Tibial artery (tissue), 4 donors: ENCODE measurements at regions not wholly inside any gene's neighbourhood (a gene's known extent, or its start where the extent isn't known, plus 50 kb on each side); places are given as distances from the start of the nearest gene placed in this dataset.
"Not testable (repeated sequence)": the region's sequence is repeated elsewhere in the genome, so short reads cannot be mapped to it uniquely, and the experiment has no call there.

Source experiments
- DNase-seq, 2 donors: peaks; one replicate each; pipeline ENCODE4 v3.0.0-alpha.2; 2019
- H3K27ac ChIP-seq, 2 donors: fragments of 200-600 bp; sonication (generic) in 1 of 2; 1 replicate in 1 of 2; 2 replicates in 1 of 2; pipeline ENCODE4 v1.5.1; 2018 to 2019; ENCODE audit warnings: mild to moderate bottlenecking in 1 of 2
- H3K27me3 ChIP-seq, 2 donors: fragments of 200-600 bp; sonication (generic) in 1 of 2; one replicate each; pipeline versions ENCODE4 v1.5.1 to v1.6.0; 2016 to 2019
- H3K36me3 ChIP-seq, 3 donors: fragments of 200-600 bp; sonication (generic) in 2 of 3; one replicate each; pipeline ENCODE4 v1.5.1; 2016 to 2019; ENCODE audit warnings: mild to moderate bottlenecking in 2 of 3
- H3K4me1 ChIP-seq, 4 donors: fragments of 200-600 bp; sonication (generic) in 2 of 4; 1 replicate in 3 of 4; 2 replicates in 1 of 4; pipeline ENCODE4 v1.5.1; 2016 to 2019
- H3K4me3 ChIP-seq, 2 donors: fragments of 200-600 bp; sonication (generic) in 1 of 2; 1 replicate in 1 of 2; 2 replicates in 1 of 2; pipeline ENCODE4 v1.5.1; 2018 to 2019; ENCODE audit warnings: mild to moderate bottlenecking in 2 of 2
- H3K9me3 ChIP-seq, 3 donors: fragments of 200-600 bp; sonication (generic) in 1 of 3; one replicate each; pipeline ENCODE4 v1.5.1; 2016 to 2019
- intact Hi-C: fragments of 100-400 bp; cut with DNase I; formaldehyde crosslinking; loops from one replicate; pipeline ENCODE4 v1.15.0; 2023; ENCODE audit warnings: low total_unique reads
- TF ChIP-seq, protein P1 (sequence below), 2 experiments: fragments of 200-600 bp in 1 of 2; fragments of 450-650 bp in 1 of 2; IDR thresholded peaks; one replicate each; pipeline ENCODE4 v1.5.1; 2017 to 2019; ENCODE audit warnings: antibody characterized with exemption in 2 of 2, mild to moderate bottlenecking in 1 of 2, moderate library complexity in 1 of 2

- H3K27ac ChIP-seq: no peak overlapping the region
- peaks cover 0 to 20% of the 10 kb centered on the region in 2 donors for H3K27me3 ChIP-seq
- H3K9me3 ChIP-seq: no peaks in the 10 kb centered on the region
- no peak for DNase-seq
- no peaks in the 10 kb centered on the region for H3K4me1 ChIP-seq
- H3K4me3 ChIP-seq: no peak overlapping the region
- TF ChIP-seq, protein P1, sequence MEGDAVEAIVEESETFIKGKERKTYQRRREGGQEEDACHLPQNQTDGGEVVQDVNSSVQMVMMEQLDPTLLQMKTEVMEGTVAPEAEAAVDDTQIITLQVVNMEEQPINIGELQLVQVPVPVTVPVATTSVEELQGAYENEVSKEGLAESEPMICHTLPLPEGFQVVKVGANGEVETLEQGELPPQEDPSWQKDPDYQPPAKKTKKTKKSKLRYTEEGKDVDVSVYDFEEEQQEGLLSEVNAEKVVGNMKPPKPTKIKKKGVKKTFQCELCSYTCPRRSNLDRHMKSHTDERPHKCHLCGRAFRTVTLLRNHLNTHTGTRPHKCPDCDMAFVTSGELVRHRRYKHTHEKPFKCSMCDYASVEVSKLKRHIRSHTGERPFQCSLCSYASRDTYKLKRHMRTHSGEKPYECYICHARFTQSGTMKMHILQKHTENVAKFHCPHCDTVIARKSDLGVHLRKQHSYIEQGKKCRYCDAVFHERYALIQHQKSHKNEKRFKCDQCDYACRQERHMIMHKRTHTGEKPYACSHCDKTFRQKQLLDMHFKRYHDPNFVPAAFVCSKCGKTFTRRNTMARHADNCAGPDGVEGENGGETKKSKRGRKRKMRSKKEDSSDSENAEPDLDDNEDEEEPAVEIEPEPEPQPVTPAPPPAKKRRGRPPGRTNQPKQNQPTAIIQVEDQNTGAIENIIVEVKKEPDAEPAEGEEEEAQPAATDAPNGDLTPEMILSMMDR (IDR thresholded peaks at IDR 0.05): no peak
- H3K36me3 ChIP-seq: no peaks in the 10 kb centered on the region
- intact Hi-C loops: no loop called here
These were observed 1157.4 kb downstream of the RPIA start for GRCh38 chr2:89848763-89849368.

DNA sequence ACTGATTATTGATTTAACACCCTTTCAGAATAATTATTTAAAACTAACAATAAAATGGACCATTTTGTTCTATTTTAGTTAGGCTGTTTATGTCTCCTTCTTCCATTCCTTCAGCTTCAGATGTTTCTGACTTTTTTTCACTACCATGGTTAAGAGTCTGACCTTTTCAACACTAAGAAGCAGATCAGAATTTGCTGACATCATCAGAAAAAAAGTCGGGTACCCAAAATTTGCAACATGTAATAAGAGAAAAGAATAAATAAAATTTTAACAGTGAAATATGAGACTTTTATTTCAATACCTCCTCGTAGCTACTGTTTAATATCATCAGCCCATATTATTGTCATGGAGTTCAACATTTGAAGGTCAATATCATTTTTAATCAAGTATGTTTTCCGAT, 1158.3 kb downstream of the RPIA start:
- Histone ChIP-seq H3K4me1 (no peaks in the 10 kb centered on the region), H3K36me3 (no peaks in the 10 kb centered on the region), H3K27ac (no peak overlapping the region), H3K27me3 (peaks cover 0 to 20% of the 10 kb centered on the region in 2 donors), H3K4me3 (no peak overlapping the region), H3K9me3 (no peaks in the 10 kb centered on the region)
- DNase-seq: no peak
- TF ChIP-seq, protein P1 (IDR thresholded peaks at IDR 0.05): no peak
- intact Hi-C loops: no loop called here

GRCh38 chr2:89850481-89850880, 1159.0 kb downstream of the RPIA start:
- TF ChIP-seq, protein P1 (IDR thresholded peaks at IDR 0.05): no peak

GRCh38 chr2:89850881-89851582, 1159.6 kb downstream of the RPIA start:
- DNase-seq: no peak
- no peak overlapping the region for H3K27ac ChIP-seq
- H3K4me3 ChIP-seq: no peak overlapping the region
- TF ChIP-seq, protein P1 (IDR thresholded peaks at IDR 0.05): no peak
- peaks cover 0 to 20% of the 10 kb centered on the region in 2 donors for H3K27me3 ChIP-seq
- H3K4me1 ChIP-seq: no peaks in the 10 kb centered on the region
- H3K9me3 ChIP-seq: no peaks in the 10 kb centered on the region
- intact Hi-C loops: no loop called here
- H3K36me3 ChIP-seq: no peaks in the 10 kb centered on the region

More at GRCh38 chr2:89850481-89850880, 1159.0 kb downstream of the RPIA start:
- H3K4me1 ChIP-seq: no peaks in the 10 kb centered on the region
- H3K36me3 ChIP-seq: no peaks in the 10 kb centered on the region
- no peak overlapping the region for H3K4me3 ChIP-seq
- DNase-seq: no peak
- peaks cover 0 to 20% of the 10 kb centered on the region in 2 donors for H3K27me3 ChIP-seq
- no peaks in the 10 kb centered on the region for H3K9me3 ChIP-seq
- intact Hi-C loops: no loop called here
- H3K27ac ChIP-seq: no peak overlapping the region

- DNase-seq: no peak
- TF ChIP-seq, protein P1 (IDR thresholded peaks at IDR 0.05): no peak
- Histone ChIP-seq H3K36me3 (no peaks in the 10 kb centered on the region), H3K4me3 (no peak overlapping the region), H3K9me3 (no peaks in the 10 kb centered on the region), H3K27ac (no peak overlapping the region), H3K4me1 (no peaks in the 10 kb centered on the region), H3K27me3 (peaks cover 0 to 20% of the 10 kb centered on the region in 2 donors)
- intact Hi-C loops: no loop called here
These were observed 1160.1 kb downstream of the RPIA start for GRCh38 chr2:89851583-89851905.

GRCh38 chr2:89853427-89853826, 1162.0 kb downstream of the RPIA start:
- H3K4me1 ChIP-seq, H3K27ac ChIP-seq, H3K36me3 ChIP-seq, H3K9me3 ChIP-seq, H3K4me3 ChIP-seq, DNase-seq, intact Hi-C loops: not testable (repeated sequence)
- H3K27me3 ChIP-seq: peaks cover 0 to 19% of the 10 kb centered on the region in 2 donors

DNA sequence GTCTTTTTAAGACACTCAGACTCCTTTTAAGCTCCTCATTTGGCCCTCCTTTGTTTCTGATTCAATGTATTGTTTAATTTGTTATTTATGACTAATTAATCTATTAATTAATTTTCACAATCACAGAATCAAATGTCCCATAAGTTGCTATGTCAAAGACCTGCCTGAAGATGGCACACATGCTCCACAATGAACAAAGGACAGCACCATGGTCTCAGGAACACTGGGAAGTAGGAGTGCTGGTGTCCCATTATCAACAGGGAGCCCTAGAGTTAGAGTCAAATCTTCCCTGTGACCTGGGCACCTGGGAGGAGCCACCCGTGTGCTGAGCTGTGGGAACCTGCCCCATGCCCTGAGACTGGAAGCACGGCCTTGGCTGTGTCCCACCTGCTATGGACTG, 1164.3 kb downstream of the RPIA start:
- H3K4me3 ChIP-seq, H3K9me3 ChIP-seq, H3K27ac ChIP-seq: not testable (repeated sequence)

DNA sequence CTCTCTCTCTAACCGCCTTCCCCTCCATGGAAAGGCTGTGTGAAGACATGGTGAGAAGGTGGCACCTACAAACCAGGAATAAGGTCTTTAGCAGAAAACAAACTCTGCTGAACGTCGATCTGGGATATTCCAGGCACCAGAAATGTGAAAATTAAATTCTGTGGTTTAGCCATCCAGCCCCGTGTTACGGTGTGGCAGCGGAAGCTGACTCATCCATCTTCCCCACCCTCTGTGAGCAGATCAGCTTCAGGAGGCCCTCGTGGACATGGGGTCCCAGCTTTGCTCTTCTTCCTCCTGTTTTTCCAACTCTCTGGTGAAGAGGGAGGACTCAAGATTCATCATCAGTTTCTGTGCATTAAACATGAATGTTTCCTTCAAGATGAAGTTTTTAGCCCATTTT, 1164.8 kb downstream of the RPIA start:
- H3K4me3 ChIP-seq, H3K27me3 ChIP-seq, intact Hi-C loops, H3K9me3 ChIP-seq, DNase-seq, H3K36me3 ChIP-seq, H3K27ac ChIP-seq, H3K4me1 ChIP-seq: not testable (repeated sequence)

More for the DNA sequence above, 1164.3 kb downstream of the RPIA start:
- intact Hi-C loops, DNase-seq, H3K4me1 ChIP-seq, H3K36me3 ChIP-seq: not testable (repeated sequence)
- peaks cover 0 to 10% of the 10 kb centered on the region in 2 donors for H3K27me3 ChIP-seq

DNA sequence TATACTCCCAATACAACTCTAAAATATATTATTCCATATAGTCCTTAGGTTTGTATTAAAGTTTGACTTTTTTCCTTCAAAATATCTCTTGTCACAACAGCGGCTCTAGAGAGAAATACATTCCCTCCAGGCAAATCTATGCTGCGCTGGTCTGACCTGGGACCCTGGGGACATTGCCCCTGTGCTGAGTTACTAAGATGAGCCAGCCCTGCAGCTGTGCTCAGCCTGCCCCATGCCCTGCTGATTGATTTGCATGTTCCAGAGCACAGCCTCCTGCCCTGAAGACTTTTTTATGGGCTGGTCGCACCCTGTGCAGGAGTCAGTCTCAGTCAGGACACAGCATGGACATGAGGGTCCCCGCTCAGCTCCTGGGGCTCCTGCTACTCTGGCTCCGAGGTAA, 1170.7 kb downstream of the RPIA start:
- H3K9me3 ChIP-seq, H3K36me3 ChIP-seq, DNase-seq, intact Hi-C loops, H3K4me3 ChIP-seq, H3K27ac ChIP-seq, H3K4me1 ChIP-seq, H3K27me3 ChIP-seq: not testable (repeated sequence)
